ENCODE measurements at regions not wholly inside any gene's neighbourhood (a gene's known extent, or its start where the extent isn't known, plus 50 kb on each side); places are given as distances from the start of the nearest gene placed in this dataset.

DNA sequence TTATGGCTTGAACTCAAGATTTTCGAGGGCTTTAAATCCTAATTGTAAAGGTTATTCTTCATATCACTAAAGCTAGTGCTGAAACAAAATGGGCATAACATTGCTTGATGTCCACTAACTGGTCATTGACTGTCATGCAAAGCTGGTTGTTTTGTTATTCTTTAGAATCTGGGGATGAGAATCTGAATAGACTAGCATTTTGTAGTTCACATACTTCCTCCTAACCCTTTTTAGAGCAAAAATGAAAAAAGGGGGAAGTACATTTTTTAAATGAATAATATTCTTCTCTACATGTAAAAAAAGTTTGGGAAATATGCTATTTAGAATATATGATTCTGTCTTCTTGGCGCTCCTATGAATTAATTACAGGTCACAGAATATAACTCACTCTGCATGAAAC is 72.2 kb upstream of the HMCN1 start:
- peaks cover 0 to 14% (median 0%) of the 10 kb centered on the region in 7 donors for H3K4me1 Mint-ChIP-seq
- POLR2A ChIA-PET, result no interaction called here

DNA sequence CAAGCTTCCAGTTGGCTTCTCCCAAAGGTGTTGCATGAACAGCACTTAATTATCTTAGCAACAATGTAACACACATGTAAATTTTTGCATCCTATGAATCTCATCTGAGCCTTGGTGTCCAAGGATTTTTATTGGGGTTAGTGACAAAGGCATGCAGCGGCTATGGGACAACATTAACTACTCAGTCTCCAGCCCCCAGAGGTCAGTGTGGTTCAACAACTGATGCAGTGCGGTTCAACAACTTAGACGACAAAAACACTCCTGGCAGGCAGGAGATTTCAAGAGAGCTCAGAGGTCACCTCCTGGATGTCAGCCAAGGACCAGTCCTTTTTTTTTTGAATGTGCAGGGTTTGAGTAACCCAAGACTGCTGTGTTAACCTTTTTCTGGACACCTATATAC is 77.5 kb upstream of the HMCN1 start:
- POLR2A ChIA-PET, result interaction anchor here (0.7 kb wide), 1 partner anchor 193 kb away, joined by 3 read pairs; no protein-coding TSS in a partner anchor
- Mint-ChIP-seq H3K4me1 (peaks cover 0 to 4% (median 0%) of the 10 kb centered on the region in 7 donors), H3K36me3 (peaks cover 0 to 6% (median 0%) of the 10 kb centered on the region in 5 donors), H3K9me3 (peaks cover 0 to 4% (median 0%) of the 10 kb centered on the region in 11 donors), H3K4me3 (no peak overlapping the region), H3K27ac (no peak overlapping the region), H3K27me3 (no peaks in the 10 kb centered on the region)
- no peaks in the 10 kb centered on the region for H3K9me3 ChIP-seq (ENCODE audit: control insufficient read depth in 2 of 3, low read length in 3 of 3)
- no peak overlapping the region for H3K27ac ChIP-seq (ENCODE audit: low read depth, low read length)
- H3K36me3 ChIP-seq (ENCODE audit: control insufficient read depth in 2 of 3, insufficient read depth in 3 of 3, low read length in 3 of 3), result no peaks in the 10 kb centered on the region
- no peak for DNase-seq
- CTCF ChIA-PET, result interaction anchor here (0.7 kb wide), 1 partner anchor 41 kb away, joined by 4 read pairs; no protein-coding TSS in a partner anchor
- intact Hi-C loops (cut with micrococcal nuclease), result no loop called here
- H3K27me3 ChIP-seq (ENCODE audit: control insufficient read depth in 2 of 2, insufficient read depth in 2 of 2, low read length in 2 of 2), result no peaks in the 10 kb centered on the region
- H3K4me1 ChIP-seq (ENCODE audit: control insufficient read depth in 2 of 2, insufficient read depth in 2 of 2, low read length in 2 of 2), result no peaks in the 10 kb centered on the region
- no peak for ATAC-seq
- H3K4me3 ChIP-seq (ENCODE audit: low read length), result no peak overlapping the region

More for the DNA sequence above, 72.2 kb upstream of the HMCN1 start:
- CTCF ChIA-PET, result interaction anchor here (1.0 kb wide), 1 partner anchor 12 kb away, joined by 3 read pairs; no protein-coding TSS in a partner anchor
- no peaks in the 10 kb centered on the region for H3K27me3 ChIP-seq (ENCODE audit: control insufficient read depth in 2 of 2, insufficient read depth in 2 of 2, low read length in 2 of 2)
- H3K4me1 ChIP-seq (ENCODE audit: control insufficient read depth in 2 of 2, insufficient read depth in 2 of 2, low read length in 2 of 2), result no peaks in the 10 kb centered on the region
- H3K27ac Mint-ChIP-seq, result no peak overlapping the region
- H3K27me3 Mint-ChIP-seq, result no peaks in the 10 kb centered on the region
- intact Hi-C loops (cut with micrococcal nuclease), result loop anchor here in 1 of 2 donors (2.0 kb wide), 1 partner anchor 15 kb away; no protein-coding TSS in a partner anchor
- no peak overlapping the region for H3K4me3 Mint-ChIP-seq
- peaks cover 0 to 4% (median 0%) of the 10 kb centered on the region in 5 donors for H3K36me3 Mint-ChIP-seq
- H3K9me3 ChIP-seq (ENCODE audit: control insufficient read depth in 2 of 3, low read length in 3 of 3), result no peaks in the 10 kb centered on the region
- peaks cover 0 to 6% (median 0%) of the 10 kb centered on the region in 11 donors for H3K9me3 Mint-ChIP-seq
- H3K36me3 ChIP-seq (ENCODE audit: control insufficient read depth in 2 of 3, insufficient read depth in 3 of 3, low read length in 3 of 3), result no peaks in the 10 kb centered on the region
- DNase-seq (no peak), ATAC-seq (no peak)
- no peak overlapping the region for H3K4me3 ChIP-seq (ENCODE audit: low read length)
- H3K27ac ChIP-seq (ENCODE audit: low read depth, low read length), result no peak overlapping the region

DNA sequence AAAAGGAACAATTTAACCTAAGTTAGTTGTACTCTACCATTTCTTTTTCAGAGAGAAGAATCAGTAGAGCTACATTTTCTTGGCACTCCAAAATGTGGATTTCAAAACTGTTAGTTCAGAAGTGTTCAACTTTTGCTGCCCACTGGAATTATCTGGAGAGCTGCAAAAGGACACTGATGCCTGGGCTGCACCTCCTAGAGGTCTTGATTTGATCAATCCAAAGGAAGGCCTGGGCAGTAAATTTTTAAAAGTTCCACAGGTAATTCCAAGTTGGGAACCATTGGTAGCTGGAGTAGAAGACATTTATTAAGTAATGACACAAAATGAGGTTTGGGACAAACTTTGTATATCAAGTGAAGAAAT is 79.3 kb upstream of the HMCN1 start:
- no peaks in the 10 kb centered on the region for H3K27me3 ChIP-seq (ENCODE audit: control insufficient read depth in 2 of 2, insufficient read depth in 2 of 2, low read length in 2 of 2)
- Mint-ChIP-seq H3K27me3 (no peaks in the 10 kb centered on the region), H3K4me1 (peaks cover 1 to 7% (median 3%) of the 10 kb centered on the region in 7 donors), H3K36me3 (peaks cover 0 to 6% (median 0%) of the 10 kb centered on the region in 5 donors), H3K4me3 (no peak overlapping the region), H3K9me3 (peaks cover 0 to 4% (median 0%) of the 10 kb centered on the region in 11 donors), H3K27ac (no peak overlapping the region)
- POLR2A ChIA-PET, result no interaction called here
- intact Hi-C loops (cut with micrococcal nuclease), result no loop called here
- H3K4me3 ChIP-seq (ENCODE audit: low read length), result no peak overlapping the region
- ATAC-seq (no peak), DNase-seq (no peak)
- H3K9me3 ChIP-seq (ENCODE audit: control insufficient read depth in 2 of 3, low read length in 3 of 3), result no peaks in the 10 kb centered on the region
- CTCF ChIA-PET, result no interaction called here
- H3K36me3 ChIP-seq (ENCODE audit: control insufficient read depth in 2 of 3, insufficient read depth in 3 of 3, low read length in 3 of 3), result no peaks in the 10 kb centered on the region
- H3K27ac ChIP-seq (ENCODE audit: low read depth, low read length), result no peak overlapping the region
- H3K4me1 ChIP-seq (ENCODE audit: control insufficient read depth in 2 of 2, insufficient read depth in 2 of 2, low read length in 2 of 2), result no peaks in the 10 kb centered on the region

DNA sequence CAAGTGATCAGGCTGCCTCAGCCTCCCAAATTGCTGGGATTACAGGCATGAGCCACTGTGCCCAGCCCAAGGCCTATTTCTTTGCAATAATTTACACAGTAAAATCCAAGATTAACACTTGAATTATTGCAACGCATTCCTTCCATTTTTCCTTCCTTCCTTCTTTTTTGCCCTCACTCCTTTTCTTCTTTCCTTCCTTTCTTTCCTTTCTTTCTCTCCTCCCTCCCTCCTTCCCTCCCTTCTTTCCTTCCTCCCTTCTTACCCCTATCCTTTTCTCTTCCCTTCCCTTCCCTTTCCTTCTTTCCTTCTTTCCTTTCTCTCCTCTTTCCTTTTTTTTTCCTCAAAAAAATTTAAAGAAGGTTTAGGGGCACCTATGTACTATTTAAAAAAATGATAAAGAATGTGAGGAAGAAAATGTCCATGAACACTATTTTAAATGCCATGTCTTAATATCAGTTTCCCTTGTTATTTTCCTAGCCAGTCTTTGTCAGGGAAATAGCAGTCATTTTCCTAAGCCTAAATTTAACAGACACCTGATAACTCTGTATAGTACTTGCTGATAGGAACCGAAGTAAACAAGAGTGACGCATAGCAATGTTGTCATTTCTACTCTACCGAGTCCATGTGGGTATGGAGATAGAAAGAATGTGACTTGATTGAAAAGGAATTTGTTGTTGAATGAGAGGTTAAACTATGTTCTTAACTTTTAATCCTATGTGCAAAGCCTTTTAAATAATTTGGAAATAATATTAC is 79.8 kb upstream of the HMCN1 start:
- CTCF ChIA-PET, result no interaction called here
- peaks cover 2 to 12% (median 6%) of the 10 kb centered on the region in 7 donors for H3K4me1 Mint-ChIP-seq
- H3K27me3 ChIP-seq (ENCODE audit: control insufficient read depth in 2 of 2, insufficient read depth in 2 of 2, low read length in 2 of 2), result no peaks in the 10 kb centered on the region
- POLR2A ChIA-PET, result no interaction called here
- H3K27ac Mint-ChIP-seq, result no peak overlapping the region
- no peaks in the 10 kb centered on the region for H3K4me1 ChIP-seq (ENCODE audit: control insufficient read depth in 2 of 2, insufficient read depth in 2 of 2, low read length in 2 of 2)
- no peak overlapping the region for H3K4me3 ChIP-seq (ENCODE audit: low read length)
- no peaks in the 10 kb centered on the region for H3K27me3 Mint-ChIP-seq
- no peaks in the 10 kb centered on the region for H3K9me3 ChIP-seq (ENCODE audit: control insufficient read depth in 2 of 3, low read length in 3 of 3)
- no peak for ATAC-seq
- peaks cover 0 to 4% (median 0%) of the 10 kb centered on the region in 11 donors for H3K9me3 Mint-ChIP-seq
- peaks cover 0 to 6% (median 0%) of the 10 kb centered on the region in 5 donors for H3K36me3 Mint-ChIP-seq
- DNase-seq, result no peak
- H3K27ac ChIP-seq (ENCODE audit: low read depth, low read length), result no peak overlapping the region
- no peak overlapping the region for H3K4me3 Mint-ChIP-seq
- intact Hi-C loops (cut with micrococcal nuclease), result no loop called here
- no peaks in the 10 kb centered on the region for H3K36me3 ChIP-seq (ENCODE audit: control insufficient read depth in 2 of 3, insufficient read depth in 3 of 3, low read length in 3 of 3)

DNA sequence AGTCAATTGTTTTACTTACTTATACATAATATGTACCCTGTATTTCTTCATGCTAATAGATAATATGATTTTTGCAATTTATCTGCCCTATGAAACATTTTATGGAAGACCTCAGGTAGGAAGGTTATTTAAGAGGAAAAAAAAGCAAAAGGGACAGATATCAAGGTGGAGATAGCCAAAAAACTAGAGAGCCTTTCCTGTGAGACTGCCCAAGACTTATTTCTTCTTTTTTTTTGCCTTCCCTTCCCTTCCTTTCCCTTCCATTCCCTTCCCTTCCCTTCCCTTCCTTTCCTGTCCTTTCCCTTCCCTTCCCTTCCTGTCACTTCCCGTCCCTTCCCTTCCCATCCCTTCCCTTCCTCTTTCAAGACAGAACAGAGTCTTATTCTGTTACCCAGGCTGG is 80.6 kb upstream of the HMCN1 start:
- H3K27me3 Mint-ChIP-seq, result no peaks in the 10 kb centered on the region
- H3K9me3 ChIP-seq (ENCODE audit: control insufficient read depth in 2 of 3, low read length in 3 of 3), result no peaks in the 10 kb centered on the region
- intact Hi-C loops (cut with micrococcal nuclease), result loop anchor here in 1 of 2 donors (2.0 kb wide), 1 partner anchor 21 kb away; no protein-coding TSS in a partner anchor
- H3K27ac ChIP-seq (ENCODE audit: low read depth, low read length), result no peak overlapping the region
- H3K27ac Mint-ChIP-seq, result no peak overlapping the region
- peaks cover 2 to 12% (median 6%) of the 10 kb centered on the region in 7 donors for H3K4me1 Mint-ChIP-seq
- no peaks in the 10 kb centered on the region for H3K36me3 ChIP-seq (ENCODE audit: control insufficient read depth in 2 of 3, insufficient read depth in 3 of 3, low read length in 3 of 3)
- ChIA-PET CTCF (interaction anchor here (1.1 to 2.1 kb wide), 2 partner anchors 17 to 27 kb away, joined by 3 to 8 read pairs; no protein-coding TSS in a partner anchor), POLR2A (no interaction called here)
- no peaks in the 10 kb centered on the region for H3K4me1 ChIP-seq (ENCODE audit: control insufficient read depth in 2 of 2, insufficient read depth in 2 of 2, low read length in 2 of 2)
- no peak for ATAC-seq
- no peak for DNase-seq
- no peak overlapping the region for H3K4me3 Mint-ChIP-seq
- H3K36me3 Mint-ChIP-seq, result peaks cover 0 to 6% (median 0%) of the 10 kb centered on the region in 5 donors
- peaks cover 0 to 4% (median 0%) of the 10 kb centered on the region in 11 donors for H3K9me3 Mint-ChIP-seq
- no peaks in the 10 kb centered on the region for H3K27me3 ChIP-seq (ENCODE audit: control insufficient read depth in 2 of 2, insufficient read depth in 2 of 2, low read length in 2 of 2)
- H3K4me3 ChIP-seq (ENCODE audit: low read length), result no peak overlapping the region

DNA sequence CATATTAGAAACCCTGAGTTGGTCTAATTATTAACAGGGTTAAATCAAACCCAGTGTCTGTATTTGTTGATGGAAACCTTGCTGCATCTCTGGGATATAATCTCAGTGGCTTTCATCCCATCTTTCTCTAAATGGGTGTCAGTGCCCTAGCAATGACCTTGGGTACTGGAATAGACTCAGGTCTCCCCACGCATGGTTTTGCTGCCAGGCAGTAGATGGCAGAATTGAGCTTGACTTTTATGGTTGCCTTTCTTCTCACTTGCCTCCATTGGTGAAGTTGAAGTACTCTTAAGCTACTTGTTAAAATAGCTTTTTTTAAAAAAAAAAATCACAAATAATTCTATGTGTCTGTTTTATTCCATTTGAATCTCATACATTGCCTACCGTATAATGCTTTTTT is 81.8 kb upstream of the HMCN1 start:
- peaks cover 0 to 1% of the 10 kb centered on the region in 2 donors for H3K4me1 ChIP-seq (ENCODE audit: control insufficient read depth in 2 of 2, insufficient read depth in 2 of 2, low read length in 2 of 2)
- H3K9me3 ChIP-seq (ENCODE audit: control insufficient read depth in 2 of 3, low read length in 3 of 3), result no peaks in the 10 kb centered on the region
- no peak for ATAC-seq
- H3K27me3 ChIP-seq (ENCODE audit: control insufficient read depth in 2 of 2, insufficient read depth in 2 of 2, low read length in 2 of 2), result no peaks in the 10 kb centered on the region
- Mint-ChIP-seq H3K4me3 (no peak overlapping the region), H3K27ac (peak overlapping the region in 2 of 9 donors; percentile 3 to 48), H3K9me3 (peaks cover 0 to 10% (median 0%) of the 10 kb centered on the region in 11 donors), H3K4me1 (peaks cover 7 to 21% (median 17%) of the 10 kb centered on the region in 7 donors), H3K36me3 (peaks cover 0 to 10% (median 0%) of the 10 kb centered on the region in 5 donors), H3K27me3 (no peaks in the 10 kb centered on the region)
- no peak overlapping the region for H3K27ac ChIP-seq (ENCODE audit: low read depth, low read length)
- no peak overlapping the region for H3K4me3 ChIP-seq (ENCODE audit: low read length)
- intact Hi-C loops (cut with micrococcal nuclease), result loop anchor here in 1 of 2 donors (2.0 kb wide), 1 partner anchor 22 kb away; no protein-coding TSS in a partner anchor
- H3K36me3 ChIP-seq (ENCODE audit: control insufficient read depth in 2 of 3, insufficient read depth in 3 of 3, low read length in 3 of 3), result no peaks in the 10 kb centered on the region
- POLR2A ChIA-PET, result no interaction called here
- no peak for DNase-seq
- CTCF ChIA-PET, result interaction anchor here (0.6 to 2.1 kb wide), 3 partner anchors 18 to 673 kb away, joined by 3 to 8 read pairs (median 3); no protein-coding TSS in a partner anchor

All from naive thymus-derived CD4-positive, alpha-beta T cell (primary cell).